ENCODE measurements at regions not wholly inside any gene's neighbourhood (a gene's known extent, or its start where the extent isn't known, plus 50 kb on each side); places are given as distances from the start of the nearest gene placed in this dataset.

GRCh38 chr5:54705994-54706653 lies 188.6 kb downstream of the SNX18 start:
- DNase-seq, result no peak

DNA sequence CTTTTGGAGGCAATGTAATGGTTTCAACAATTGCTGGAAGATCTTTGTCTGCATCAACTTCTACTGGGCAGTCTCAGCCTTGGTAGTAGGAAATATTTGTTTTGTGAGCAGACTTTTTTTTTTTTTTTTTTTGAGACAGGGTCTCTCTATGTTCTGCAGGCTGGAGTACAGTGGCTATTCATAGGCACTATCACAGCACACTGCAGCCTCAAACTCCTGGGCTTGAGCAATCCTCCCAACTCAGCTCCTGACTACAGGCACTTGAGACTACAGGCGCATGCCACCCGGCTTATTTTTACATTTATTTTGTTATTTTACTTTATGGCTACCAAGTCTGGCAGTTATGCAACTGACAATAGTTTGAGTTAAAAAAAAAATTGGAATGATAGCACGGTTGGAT lies 187.3 kb downstream of the SNX18 start:
- no peak for DNase-seq

DNA sequence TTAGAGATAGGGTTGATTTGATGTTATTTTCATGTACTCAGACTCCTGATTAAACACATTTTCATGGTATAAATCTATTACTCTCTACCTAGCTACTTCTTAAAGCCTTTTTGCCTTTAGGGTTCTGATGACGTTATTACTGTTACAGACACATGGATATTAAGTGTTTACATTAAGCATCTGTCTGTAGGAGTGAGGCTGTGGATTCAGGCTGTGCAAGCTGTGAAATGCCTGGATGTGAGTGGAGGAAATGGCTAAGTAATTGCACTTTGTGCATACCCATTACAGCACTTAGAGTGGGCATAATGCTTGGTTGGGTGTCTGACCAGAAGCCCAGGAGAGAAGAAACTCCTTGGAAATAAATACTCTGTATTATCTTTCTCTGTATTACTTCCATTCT lies 186.8 kb downstream of the SNX18 start:
- no peak for DNase-seq

DNA sequence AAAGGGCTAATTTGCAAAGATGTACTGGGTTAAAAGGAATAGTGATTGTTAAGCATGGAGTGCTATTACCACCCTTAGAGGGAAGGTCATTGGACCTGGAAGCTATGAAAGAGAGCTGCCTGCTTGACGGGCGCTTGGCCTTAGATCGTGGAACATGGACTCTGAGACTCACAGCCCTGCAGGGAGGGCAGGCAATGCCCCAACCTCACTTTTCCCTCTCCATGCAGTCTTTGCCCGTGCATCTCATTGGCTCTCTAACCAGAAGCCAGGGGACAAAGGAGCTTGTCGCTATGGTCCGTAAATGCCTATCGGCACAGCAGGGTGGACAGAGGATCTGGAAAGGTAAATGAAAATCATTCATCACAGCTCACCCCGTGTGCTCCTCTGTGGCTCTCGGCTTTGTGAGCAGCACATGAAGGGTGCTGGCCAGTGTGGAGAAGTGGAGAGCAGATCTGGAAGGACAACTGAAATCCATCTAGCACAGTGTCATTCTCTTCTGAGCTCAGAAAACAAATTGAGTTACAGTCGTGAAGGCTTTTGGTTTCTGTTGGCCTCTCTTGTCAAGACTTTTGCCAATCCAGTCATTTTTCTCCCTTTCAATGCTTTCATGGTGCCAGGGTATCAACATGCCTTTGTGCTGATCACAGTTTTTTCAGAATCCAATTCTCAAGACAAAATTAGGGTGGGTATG lies 186.2 kb downstream of the SNX18 start:
- no peak for DNase-seq

GRCh38 chr5:54703133-54703532 lies 185.6 kb downstream of the SNX18 start:
- DNase-seq, result peak; percentile 80

DNA sequence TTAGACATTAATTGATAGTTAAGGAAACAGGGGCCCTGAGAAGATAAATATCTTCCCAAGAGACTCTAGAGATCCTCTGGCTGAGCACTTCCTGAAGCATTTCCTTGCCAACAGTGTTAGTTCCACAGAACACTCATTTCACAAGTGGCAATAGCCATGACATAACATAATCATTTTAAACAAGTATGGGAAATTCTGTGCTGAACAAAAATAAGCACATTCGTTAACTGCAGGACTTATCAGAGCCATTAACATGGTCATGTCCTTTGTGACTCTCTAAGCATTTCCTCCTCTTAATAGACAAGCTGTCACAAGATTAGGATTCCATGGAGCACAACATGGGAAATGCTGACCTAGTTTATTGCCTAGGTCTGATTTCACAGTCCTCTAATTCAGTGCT lies 184.9 kb downstream of the SNX18 start:
- no peak for DNase-seq

DNA sequence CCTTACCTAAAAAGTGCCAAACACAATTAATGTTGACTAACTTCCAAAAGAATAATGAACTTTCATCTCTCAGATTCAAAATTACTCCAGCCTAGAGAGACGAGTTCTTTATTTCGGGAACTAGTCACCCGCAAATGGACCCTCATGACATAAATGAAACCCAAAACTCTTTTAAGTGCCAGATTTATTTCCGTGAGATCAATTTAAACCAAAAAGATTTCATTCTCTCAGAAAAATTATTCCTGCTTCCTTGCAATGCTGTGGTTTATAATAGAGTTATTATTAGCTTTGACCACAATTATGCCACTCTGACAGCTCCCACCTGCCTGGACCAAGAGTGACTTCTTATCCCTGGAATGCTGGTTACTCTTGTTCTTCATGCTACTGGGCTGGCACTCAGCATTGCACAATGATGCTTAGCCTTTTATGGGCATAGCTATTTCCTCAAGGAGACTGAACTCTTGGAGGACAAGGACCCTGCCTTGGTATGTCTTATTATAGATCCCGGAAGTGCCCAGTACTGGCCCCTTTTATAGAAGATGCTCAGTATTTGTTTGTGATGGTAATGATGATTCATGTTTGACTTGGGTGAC lies 183.5 kb downstream of the SNX18 start:
- DNase-seq, result no peak

DNA sequence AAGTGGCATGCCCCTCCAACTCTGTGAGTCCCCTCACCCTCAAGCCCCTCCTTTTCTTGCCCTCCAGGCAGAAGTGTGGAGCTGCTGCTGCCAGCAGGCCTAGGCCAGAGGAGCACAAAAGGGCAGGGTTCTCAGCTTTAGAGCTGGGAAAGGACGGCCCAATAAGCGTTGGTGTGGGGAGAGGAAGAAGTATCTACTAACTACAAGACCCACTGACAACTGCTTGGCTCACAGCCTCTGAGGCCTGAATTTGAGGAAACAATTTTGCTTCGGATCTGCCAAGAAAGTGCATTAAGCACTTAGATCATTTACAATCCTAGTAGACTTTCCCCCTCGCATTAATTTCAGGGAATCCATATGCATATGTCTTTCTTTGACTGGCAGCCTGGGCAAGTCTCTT lies 179.4 kb downstream of the SNX18 start:
- peak; percentile 78 for DNase-seq

DNA sequence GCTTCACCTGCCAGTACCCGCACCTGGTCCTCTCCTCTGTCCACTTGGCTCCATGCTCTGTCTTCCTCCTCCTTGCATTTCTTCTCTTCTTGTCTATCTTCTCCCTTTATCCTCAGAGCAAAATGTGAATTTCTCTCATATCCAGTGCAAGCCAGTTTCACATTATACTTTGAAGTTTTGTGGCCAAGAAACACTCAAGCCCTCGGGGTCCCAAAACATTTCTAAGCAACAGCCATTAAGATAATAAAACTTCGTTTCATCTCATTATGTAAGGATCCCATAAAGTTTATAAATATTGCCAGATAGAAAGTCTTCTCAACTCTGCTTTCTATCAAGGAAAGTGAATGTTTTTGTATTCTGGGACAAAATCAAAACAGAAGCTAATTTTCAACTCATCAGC lies 178.8 kb downstream of the SNX18 start:
- no peak for DNase-seq

- no peak for DNase-seq
Measured at GRCh38 chr5:54695198-54695966, 177.8 kb downstream of the SNX18 start.

DNA sequence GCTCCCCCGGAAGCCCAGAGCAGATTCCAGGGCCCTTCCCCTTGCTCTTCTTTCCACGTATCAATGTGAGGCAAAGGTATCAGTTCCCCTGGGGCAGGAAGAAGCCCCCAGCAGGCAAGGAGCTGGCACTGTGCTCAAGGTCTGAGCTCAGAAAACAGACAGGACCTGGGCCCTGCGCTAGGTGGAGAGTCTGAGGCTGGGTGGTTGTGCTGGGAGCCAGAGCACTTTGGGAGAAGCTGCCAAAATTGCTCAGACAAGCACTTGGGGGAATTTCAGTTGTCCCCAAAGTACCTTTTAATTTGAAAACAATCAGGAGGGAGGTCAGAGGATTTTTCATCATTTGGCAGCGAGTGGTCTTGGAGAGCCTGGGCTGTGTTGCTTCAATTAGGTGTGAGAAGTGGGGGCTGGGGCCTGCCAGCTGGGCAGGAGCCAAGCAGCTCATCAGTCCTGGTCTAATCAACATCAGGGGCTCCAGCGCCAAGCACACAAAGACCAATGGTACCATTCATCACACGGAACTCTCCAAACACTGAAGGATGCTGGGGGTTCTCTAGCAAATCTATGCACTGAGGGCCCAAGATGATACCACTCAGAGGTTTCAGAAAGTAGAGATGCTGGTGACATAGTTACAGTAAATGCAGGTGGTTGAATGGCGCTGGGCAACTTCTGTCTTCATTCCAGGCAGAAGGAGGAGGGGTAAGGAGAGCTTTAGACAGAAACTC lies 176.5 kb downstream of the SNX18 start:
- peak; percentile 36 for DNase-seq

DNA sequence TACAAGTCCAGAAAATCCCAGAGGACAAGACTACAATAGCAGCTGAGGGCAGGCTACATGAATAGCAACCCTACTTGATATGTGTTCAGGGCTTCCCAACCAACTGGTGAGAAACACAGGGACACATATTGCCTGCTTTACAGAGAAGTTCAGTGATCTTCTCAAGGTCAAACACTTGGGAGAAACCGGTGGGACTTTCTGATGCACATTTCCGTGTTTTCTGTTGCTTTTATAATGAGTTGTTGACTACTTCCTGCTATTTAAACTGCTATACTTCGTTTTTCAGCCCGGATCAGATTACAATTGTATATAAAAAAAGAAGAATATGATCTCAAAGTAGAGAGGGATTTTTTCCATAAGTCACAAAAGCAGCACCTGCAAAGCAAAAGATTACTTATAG lies 175.1 kb downstream of the SNX18 start:
- DNase-seq, result no peak

GRCh38 chr5:54691656-54692055 lies 174.1 kb downstream of the SNX18 start:
- DNase-seq, result no peak

DNA sequence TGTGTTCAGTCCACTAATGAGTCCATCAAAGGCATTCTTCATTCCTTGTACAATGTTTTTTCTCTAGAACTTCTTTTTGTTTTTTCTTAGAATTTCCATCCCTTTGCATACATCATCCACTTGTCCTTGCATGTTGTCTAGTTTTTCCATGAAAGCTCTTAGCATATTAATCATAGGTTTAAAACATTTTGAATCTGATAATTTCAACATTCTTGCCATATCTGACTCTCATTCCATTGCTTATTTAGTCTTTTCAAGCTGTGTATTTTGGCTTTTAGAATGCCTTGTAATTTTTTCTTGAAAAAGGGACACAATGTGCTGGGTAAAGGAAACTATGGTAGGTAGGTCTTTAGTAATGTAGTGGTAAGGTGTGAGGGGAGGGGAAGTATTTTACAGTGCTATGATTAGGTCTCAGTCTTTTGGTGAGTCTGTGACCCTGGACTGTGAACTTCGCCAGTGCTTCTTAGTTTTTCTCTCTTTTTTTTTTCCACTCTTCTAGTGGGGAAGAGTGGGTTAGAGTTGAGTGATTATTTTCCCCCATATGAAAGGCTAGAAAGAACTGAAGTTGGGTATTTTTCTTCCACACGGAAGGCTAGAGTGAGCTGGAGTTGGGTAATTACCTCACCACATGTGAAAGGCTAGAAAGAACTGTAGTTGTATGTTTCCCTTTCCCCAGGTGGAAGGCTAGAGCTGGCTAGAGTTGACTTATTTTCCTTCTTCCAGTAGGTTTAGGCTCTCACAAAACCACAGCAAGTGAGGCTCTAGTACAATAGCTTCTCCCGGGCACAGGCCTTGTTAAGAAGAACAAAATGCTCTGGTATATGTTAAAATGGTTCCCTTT lies 172.1 kb downstream of the SNX18 start:
- no peak for DNase-seq

DNA sequence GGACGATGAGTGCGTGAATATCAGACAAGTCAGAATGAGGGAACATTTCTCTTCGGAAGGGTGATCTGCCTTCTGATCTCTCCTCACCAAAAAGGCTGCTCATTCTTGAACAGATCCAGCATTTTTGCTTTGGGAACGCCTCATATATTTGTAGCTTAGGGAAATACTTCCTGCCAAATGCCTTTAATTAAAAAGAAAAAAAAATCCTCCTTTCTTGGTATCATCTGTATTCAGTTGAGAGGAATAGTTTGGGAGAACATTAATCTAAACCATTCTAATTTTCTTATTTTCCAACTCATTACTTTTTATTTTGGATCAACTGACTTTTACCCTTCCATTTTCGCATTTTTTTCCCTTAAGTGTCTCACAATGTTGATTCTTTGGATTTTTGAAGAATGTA lies 163.4 kb downstream of the SNX18 start:
- no peak for DNase-seq

DNA sequence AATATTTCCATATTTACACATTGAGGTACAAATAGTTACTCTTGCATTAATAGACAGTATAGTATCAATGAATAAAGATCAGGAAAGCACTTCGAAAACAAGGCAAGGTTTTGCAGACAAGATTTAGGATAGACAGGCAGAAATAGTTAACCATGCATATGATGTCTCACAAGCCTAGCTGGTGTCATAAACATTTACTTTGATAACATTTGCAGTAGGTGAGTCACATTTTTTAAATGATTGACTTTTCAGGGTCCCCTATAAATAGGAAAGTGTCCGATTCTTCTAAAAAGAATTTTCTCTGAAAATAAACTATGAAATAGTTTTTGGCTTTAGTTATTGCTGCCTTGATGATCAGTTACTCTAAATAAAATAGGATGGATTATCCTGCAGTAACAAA lies 162.1 kb downstream of the SNX18 start:
- DNase-seq, result no peak

- DNase-seq, result no peak
Measured at GRCh38 chr5:54678737-54679136, 161.2 kb downstream of the SNX18 start.

- no peak for DNase-seq
Measured at GRCh38 chr5:54676481-54677340, 159.2 kb downstream of the SNX18 start.

GRCh38 chr5:54673523-54674225 lies 156.1 kb downstream of the SNX18 start:
- peak; percentile 44 for DNase-seq

- no peak for DNase-seq
Measured at GRCh38 chr5:54672871-54673270, 155.3 kb downstream of the SNX18 start.

Data from right hindlimb (tissue), 1 donor.